ENCODE measurements at regions not wholly inside any gene's neighbourhood (a gene's known extent, or its start where the extent isn't known, plus 50 kb on each side); places are given as distances from the start of the nearest gene placed in this dataset.

DNA sequence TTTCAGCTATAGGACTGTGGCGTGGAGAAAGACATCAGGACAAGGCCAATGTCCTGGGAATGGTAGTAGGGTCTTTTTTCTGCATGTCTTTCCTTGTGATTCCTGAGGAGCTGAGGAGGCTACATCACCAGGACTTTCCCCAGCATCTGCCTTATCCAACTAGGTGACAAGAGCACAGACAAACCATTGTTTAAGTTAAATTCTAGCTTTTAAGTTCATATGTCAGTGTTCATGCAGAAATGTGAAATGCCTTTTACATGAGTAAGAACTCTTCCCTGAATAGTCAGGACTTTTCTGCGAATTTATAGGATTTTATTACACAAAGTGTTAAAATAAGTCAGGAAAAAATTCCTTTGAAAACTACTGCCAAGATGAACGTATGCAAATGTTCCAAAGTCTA is 154.2 kb downstream of the PTGER3 start:
- intact Hi-C loops (cut with micrococcal nuclease): no loop called here
- H3K4me3 Mint-ChIP-seq: no peak overlapping the region

DNA sequence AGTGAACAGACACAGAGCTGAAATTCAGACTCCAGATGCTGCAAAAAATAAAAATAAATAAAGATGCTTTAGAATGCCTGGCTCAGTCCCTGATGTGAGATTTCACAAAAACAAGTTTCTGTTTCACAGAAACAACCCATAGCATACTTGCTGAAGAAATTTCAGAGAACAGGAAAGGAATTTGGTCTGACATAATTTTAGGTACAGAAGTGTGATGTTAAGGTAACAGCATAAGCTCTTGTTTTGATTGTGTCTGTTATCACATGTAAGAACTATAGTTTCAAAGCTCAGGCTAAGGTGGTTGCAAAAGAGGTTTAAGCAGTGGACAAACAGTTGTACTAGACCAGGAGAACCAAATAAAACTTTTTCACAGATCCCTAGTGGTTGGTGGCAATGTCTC is 152.1 kb downstream of the PTGER3 start:
- CTCF ChIA-PET: interaction anchor here (1.1 kb wide), 1 partner anchor 30 kb away, joined by 3 read pairs; no protein-coding TSS in a partner anchor
- Mint-ChIP-seq H3K27me3 (ENCODE audit: low read depth) (peaks cover 2% of the 10 kb centered on the region), H3K36me3 (ENCODE audit: low read depth) (no peaks in the 10 kb centered on the region), H3K27ac (no peak overlapping the region), H3K4me3 (no peak overlapping the region), H3K4me1 (ENCODE audit: low read depth) (no peaks in the 10 kb centered on the region), H3K9me3 (no peaks in the 10 kb centered on the region)
- DNase-seq: no peak
- intact Hi-C loops (cut with micrococcal nuclease): no loop called here

More for the DNA sequence above, 154.2 kb downstream of the PTGER3 start:
- Mint-ChIP-seq H3K36me3 (ENCODE audit: low read depth) (no peaks in the 10 kb centered on the region), H3K27me3 (ENCODE audit: low read depth) (no peaks in the 10 kb centered on the region), H3K27ac (no peak overlapping the region), H3K9me3 (no peaks in the 10 kb centered on the region), H3K4me1 (ENCODE audit: low read depth) (no peaks in the 10 kb centered on the region)
- CTCF ChIA-PET: no interaction called here
- DNase-seq: no peak

DNA sequence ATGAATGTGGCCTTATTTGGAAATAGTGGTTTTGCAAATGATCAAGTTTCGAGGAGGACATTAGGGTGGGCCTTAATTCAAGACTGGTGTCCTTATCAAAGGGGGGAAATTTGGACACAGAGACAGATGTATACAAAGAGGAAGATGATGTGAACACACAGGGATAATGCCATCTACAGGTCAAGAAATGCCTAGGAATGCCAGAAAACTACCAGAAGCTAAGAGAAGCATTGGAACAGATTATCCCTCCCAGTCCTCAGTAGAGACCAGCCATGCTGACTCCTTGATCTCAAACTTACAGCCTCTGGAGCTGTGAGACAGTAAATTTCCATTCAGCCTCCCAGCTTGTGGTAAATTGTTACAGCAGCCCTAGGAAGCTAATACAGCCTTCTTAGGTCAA is 151.4 kb downstream of the PTGER3 start:
- no peaks in the 10 kb centered on the region for H3K36me3 Mint-ChIP-seq (ENCODE audit: low read depth)
- H3K27ac Mint-ChIP-seq: no peak overlapping the region
- H3K27me3 Mint-ChIP-seq (ENCODE audit: low read depth): peaks cover 2% of the 10 kb centered on the region
- H3K4me3 Mint-ChIP-seq: no peak overlapping the region
- H3K9me3 Mint-ChIP-seq: no peaks in the 10 kb centered on the region
- CTCF ChIA-PET: interaction anchor here (1.1 kb wide), 1 partner anchor 29 kb away, joined by 3 read pairs; no protein-coding TSS in a partner anchor
- intact Hi-C loops (cut with micrococcal nuclease): no loop called here
- no peaks in the 10 kb centered on the region for H3K4me1 Mint-ChIP-seq (ENCODE audit: low read depth)
- DNase-seq: no peak

DNA sequence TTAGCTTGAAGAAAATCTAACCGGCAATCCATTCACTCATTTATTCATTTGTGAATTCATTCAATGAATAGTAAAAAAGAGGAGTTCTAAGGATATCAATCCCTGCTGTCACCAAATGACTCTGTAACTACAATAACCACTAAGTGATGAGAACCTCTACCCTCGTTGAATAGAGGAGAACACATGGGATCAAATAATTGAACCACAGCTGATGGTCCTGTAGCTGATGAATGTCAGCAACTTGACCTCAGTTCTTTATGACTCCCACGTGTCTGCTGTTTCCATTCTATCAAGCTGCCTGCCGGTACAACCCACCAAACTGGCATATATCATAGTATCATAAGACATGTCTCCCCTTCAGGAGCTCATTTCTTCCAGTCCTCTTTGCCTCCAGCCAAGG is 150.3 kb downstream of the PTGER3 start:
- intact Hi-C loops (cut with micrococcal nuclease): no loop called here

DNA sequence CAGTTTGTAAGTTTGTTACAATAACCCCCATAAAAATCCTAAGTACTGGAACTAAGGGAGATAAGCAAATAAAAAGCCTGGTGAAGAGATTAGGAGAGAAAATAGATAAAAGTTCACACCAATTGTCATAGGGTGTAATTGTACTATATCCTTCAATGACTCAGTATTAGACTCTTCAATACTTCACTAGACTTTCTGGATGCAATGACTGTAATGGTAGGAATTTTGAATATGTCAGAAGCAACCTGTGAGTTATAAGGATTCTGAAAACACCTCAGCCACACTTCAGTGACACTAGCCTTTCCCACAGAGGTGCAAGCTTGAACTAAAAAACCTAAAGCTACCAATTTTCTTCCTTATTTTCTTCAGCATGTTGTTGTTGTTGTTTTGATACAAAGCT is 147.9 kb downstream of the PTGER3 start:
- CTCF ChIA-PET: interaction anchor here (0.5 kb wide), 1 partner anchor 127 kb away, joined by 3 read pairs; no protein-coding TSS in a partner anchor
- intact Hi-C loops (cut with micrococcal nuclease): no loop called here
- Mint-ChIP-seq H3K36me3 (ENCODE audit: low read depth) (no peaks in the 10 kb centered on the region), H3K4me1 (ENCODE audit: low read depth) (no peaks in the 10 kb centered on the region), H3K9me3 (no peaks in the 10 kb centered on the region), H3K27me3 (ENCODE audit: low read depth) (peaks cover 2% of the 10 kb centered on the region), H3K27ac (no peak overlapping the region), H3K4me3 (no peak overlapping the region)
- DNase-seq: no peak

More for the DNA sequence above, 150.3 kb downstream of the PTGER3 start:
- no peak overlapping the region for H3K27ac Mint-ChIP-seq
- no peak overlapping the region for H3K4me3 Mint-ChIP-seq
- DNase-seq: no peak
- no peaks in the 10 kb centered on the region for H3K4me1 Mint-ChIP-seq (ENCODE audit: low read depth)
- no peaks in the 10 kb centered on the region for H3K9me3 Mint-ChIP-seq
- H3K27me3 Mint-ChIP-seq (ENCODE audit: low read depth): peaks cover 2% of the 10 kb centered on the region
- CTCF ChIA-PET: no interaction called here
- no peaks in the 10 kb centered on the region for H3K36me3 Mint-ChIP-seq (ENCODE audit: low read depth)

DNA sequence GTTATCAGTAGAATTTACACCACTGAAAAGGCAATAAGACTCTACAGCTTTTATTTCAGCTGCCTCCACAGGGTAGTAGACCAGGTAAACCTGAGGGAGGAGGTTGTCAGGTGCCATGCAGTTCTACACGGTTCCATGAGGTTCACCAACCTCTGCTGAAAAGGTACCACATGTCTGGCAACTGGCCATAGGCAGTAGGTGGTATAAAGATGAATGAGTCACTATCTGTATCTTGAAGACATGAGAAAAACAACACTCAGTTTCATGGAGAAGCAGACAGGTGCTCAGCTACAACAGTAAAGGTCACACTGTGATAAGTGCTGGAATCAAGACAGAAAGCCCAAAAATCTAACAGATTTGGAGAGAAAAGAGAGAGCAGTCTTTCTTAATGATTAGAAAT is 145.4 kb downstream of the PTGER3 start:
- CTCF ChIA-PET: interaction anchor here (0.9 kb wide), 1 partner anchor 216 kb away, joined by 3 read pairs; no protein-coding TSS in a partner anchor
- H3K36me3 Mint-ChIP-seq (ENCODE audit: low read depth): no peaks in the 10 kb centered on the region
- H3K4me3 Mint-ChIP-seq: no peak overlapping the region
- intact Hi-C loops (cut with micrococcal nuclease): no loop called here
- H3K27me3 Mint-ChIP-seq (ENCODE audit: low read depth): peaks cover 2% of the 10 kb centered on the region
- no peaks in the 10 kb centered on the region for H3K9me3 Mint-ChIP-seq
- no peaks in the 10 kb centered on the region for H3K4me1 Mint-ChIP-seq (ENCODE audit: low read depth)
- no peak overlapping the region for H3K27ac Mint-ChIP-seq
- DNase-seq: no peak

DNA sequence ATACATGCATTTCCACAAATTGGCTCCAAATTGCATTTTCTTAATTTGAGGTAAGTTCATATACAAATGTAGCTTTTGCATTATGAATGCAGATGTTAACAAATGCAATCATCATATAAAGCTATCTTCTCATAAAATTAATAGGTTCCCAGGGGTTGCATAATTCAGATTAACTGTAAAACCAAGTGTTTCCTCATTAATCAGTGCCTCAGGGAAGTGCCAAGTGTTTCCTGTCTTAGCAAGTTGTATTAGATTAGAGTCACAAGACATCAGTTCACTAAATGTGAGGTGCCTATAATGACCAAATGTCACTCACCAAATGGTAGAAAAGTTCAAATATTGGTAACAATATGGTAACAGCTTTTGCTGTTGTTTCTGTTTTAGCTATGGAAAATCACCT is 140.8 kb downstream of the PTGER3 start:
- Mint-ChIP-seq H3K9me3 (no peaks in the 10 kb centered on the region), H3K36me3 (ENCODE audit: low read depth) (no peaks in the 10 kb centered on the region), H3K4me1 (ENCODE audit: low read depth) (no peaks in the 10 kb centered on the region), H3K27me3 (ENCODE audit: low read depth) (no peaks in the 10 kb centered on the region), H3K4me3 (no peak overlapping the region), H3K27ac (no peak overlapping the region)
- no peak for DNase-seq
- CTCF ChIA-PET: no interaction called here
- intact Hi-C loops (cut with micrococcal nuclease): no loop called here

DNA sequence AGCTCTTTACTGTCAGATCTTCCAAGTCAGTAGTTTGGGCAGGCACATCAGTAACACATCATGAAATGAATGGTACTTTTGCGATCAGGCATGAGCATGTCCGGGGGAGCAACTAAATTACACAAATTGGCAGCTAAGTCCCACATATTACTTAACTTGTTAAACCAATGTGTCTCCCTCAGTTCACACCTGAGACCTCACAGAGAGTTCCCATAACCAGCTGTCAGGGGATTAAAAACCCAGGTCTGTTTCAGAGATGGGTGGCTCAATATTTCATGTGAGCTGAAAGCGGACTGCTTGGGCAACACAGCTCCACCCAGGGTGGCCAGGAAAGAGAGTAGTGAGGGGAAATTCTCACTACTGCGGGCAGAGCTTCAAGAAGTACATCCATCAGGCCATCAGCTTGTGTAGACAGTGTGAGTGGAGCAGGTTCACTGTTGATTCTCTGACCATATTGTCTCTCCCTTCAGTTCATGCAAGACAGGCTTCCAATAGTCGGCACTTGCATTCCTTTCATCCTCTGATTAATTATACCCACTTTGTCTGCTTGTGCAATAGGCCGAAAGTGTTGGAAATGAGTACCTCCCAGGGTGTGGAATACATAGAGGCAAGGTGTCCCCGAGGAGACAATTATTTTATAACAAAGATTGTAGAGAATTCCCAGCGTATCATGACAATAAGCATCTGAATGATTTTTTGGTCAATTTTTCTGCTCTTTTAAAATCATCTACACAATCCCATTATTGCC is 139.9 kb downstream of the PTGER3 start:
- Mint-ChIP-seq H3K9me3 (no peaks in the 10 kb centered on the region), H3K36me3 (ENCODE audit: low read depth) (no peaks in the 10 kb centered on the region), H3K27ac (no peak overlapping the region), H3K27me3 (ENCODE audit: low read depth) (no peaks in the 10 kb centered on the region), H3K4me1 (ENCODE audit: low read depth) (no peaks in the 10 kb centered on the region), H3K4me3 (no peak overlapping the region)
- DNase-seq: no peak
- intact Hi-C loops (cut with micrococcal nuclease): no loop called here
- CTCF ChIA-PET: no interaction called here

DNA sequence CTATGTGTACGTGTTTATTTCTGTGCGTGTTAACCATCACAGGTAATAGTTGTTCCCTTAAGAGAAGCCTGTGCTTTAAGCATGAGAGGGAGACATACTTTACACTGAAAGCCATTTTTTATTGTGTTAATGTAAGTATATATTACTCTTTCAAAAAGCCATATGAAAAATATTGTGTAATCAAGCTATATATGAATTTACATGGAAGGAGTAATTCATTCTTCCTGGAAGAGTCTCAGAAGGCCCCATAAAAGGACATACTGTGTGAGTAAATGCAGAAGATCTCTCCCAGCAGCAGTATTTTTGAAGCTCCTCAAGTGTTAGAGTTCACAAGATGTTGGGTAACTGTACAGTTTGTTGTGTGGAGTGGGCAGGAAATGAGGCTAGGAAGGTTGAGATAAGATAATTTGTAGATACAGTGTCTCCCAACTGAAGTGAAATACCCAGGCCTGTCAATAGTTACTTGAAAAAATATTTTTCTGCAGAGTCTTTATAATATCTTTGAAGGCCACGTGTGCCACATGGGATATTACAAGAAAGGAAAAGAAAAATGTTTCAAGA is 138.3 kb downstream of the PTGER3 start:
- intact Hi-C loops (cut with micrococcal nuclease): no loop called here
- Mint-ChIP-seq H3K36me3 (ENCODE audit: low read depth) (no peaks in the 10 kb centered on the region), H3K27ac (no peak overlapping the region), H3K4me1 (ENCODE audit: low read depth) (no peaks in the 10 kb centered on the region), H3K4me3 (no peak overlapping the region), H3K9me3 (no peaks in the 10 kb centered on the region), H3K27me3 (ENCODE audit: low read depth) (no peaks in the 10 kb centered on the region)
- DNase-seq: no peak
- CTCF ChIA-PET: no interaction called here

DNA sequence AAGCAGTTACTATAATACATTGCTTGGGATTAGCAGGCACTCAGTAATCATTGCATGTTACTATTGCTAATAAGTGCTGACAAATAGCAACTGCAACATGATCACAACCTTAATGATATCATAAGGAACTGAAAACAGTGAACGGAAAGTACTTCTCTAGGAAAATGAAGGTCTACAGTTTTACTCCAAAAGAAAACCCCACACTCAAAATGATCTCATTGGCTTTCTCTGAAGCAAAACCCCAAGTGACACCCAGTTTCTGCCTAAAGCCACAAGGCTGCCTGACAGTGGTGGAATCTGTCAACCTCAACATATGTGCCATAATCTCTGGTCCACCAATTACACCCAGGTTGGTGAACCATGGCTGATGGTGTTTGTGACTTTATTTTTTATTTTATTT is 137.6 kb downstream of the PTGER3 start:
- no peaks in the 10 kb centered on the region for H3K4me1 Mint-ChIP-seq (ENCODE audit: low read depth)
- intact Hi-C loops (cut with micrococcal nuclease): no loop called here

DNA sequence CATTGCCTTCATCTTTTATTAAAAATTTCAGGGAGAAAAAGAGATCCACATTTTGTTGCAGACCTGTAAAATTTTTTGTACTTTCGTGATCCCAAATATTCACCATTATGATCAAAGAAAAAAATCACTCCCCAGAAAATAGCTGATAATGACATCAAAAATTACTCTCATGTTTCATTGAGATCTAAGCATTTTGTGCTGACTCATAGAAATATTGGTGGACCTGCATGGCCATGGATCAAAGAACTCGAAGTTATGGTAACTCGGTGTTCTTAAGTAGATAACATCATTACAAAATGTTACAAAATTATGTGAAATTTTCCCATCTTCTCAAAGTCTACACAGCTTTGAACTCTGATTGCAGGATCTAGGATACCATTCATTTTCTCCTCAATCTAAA is 135.8 kb downstream of the PTGER3 start:
- H3K4me1 Mint-ChIP-seq (ENCODE audit: low read depth): no peaks in the 10 kb centered on the region
- H3K4me3 Mint-ChIP-seq: no peak overlapping the region
- CTCF ChIA-PET: no interaction called here
- intact Hi-C loops (cut with micrococcal nuclease): no loop called here
- no peak for DNase-seq
- no peaks in the 10 kb centered on the region for H3K36me3 Mint-ChIP-seq (ENCODE audit: low read depth)
- H3K27ac Mint-ChIP-seq: no peak overlapping the region
- no peaks in the 10 kb centered on the region for H3K27me3 Mint-ChIP-seq (ENCODE audit: low read depth)
- H3K9me3 Mint-ChIP-seq: no peaks in the 10 kb centered on the region

More for the DNA sequence above, 137.6 kb downstream of the PTGER3 start:
- no peak overlapping the region for H3K4me3 Mint-ChIP-seq
- DNase-seq: no peak
- H3K9me3 Mint-ChIP-seq: no peaks in the 10 kb centered on the region
- no peaks in the 10 kb centered on the region for H3K27me3 Mint-ChIP-seq (ENCODE audit: low read depth)
- H3K27ac Mint-ChIP-seq: no peak overlapping the region
- CTCF ChIA-PET: no interaction called here
- no peaks in the 10 kb centered on the region for H3K36me3 Mint-ChIP-seq (ENCODE audit: low read depth)

DNA sequence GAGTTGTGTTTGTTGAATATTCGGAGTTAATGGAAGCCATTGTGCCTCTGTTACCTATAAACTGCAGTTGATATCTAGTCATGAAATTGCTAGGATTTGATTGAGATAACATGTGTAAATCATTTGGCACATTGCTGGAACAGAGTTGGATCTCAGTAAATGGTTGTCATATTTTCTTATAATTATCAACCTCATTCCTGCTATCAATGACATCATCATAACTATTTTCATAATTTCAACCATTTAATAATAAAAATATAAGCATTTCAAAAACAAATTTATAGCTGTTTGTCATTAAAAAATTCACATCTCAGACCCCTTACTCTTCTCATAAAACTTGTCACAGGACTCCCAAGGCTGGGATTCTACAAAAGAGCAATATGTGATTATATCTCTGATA is 133.4 kb downstream of the PTGER3 start:
- H3K27ac Mint-ChIP-seq: no peak overlapping the region
- no peaks in the 10 kb centered on the region for H3K27me3 Mint-ChIP-seq (ENCODE audit: low read depth)
- H3K4me1 Mint-ChIP-seq (ENCODE audit: low read depth): no peaks in the 10 kb centered on the region
- DNase-seq: no peak
- H3K9me3 Mint-ChIP-seq: no peaks in the 10 kb centered on the region
- H3K36me3 Mint-ChIP-seq (ENCODE audit: low read depth): no peaks in the 10 kb centered on the region
- intact Hi-C loops (cut with micrococcal nuclease): no loop called here
- H3K4me3 Mint-ChIP-seq: no peak overlapping the region
- CTCF ChIA-PET: no interaction called here

DNA sequence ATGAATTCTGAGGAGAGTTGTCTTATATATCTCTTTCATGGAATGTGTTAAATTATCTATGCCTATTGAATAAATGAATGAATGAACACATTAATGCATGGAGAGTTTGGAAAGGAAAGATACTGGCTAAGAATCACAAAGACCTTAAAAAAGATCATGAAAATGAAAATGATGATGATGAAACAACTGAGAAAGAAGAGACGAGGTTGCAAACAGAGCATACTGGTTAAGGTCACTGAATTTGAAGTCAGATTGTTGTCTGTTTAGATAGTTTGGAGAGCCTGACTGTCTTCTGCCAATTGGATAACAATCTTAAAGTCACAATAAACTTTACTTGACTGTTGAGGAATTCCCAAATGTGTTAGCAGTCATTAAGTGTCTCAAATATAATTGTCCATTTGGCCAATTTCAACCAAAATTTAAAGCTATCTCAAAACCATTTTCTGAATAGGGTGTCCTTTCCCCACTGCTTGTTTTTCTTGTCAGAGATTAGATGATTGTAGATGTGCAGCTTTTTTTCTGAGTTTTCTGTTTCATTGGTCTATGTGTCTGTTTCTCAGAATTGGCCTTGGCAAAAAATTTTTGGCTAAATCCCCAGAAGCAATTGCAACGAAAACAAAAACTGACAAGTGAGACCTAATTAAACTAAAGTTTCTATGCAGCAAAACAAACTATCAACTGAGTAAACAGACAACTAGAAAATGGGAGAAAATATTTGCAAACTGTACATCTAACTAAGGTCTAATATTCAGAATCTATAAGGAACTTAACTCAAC is 132.2 kb downstream of the PTGER3 start:
- intact Hi-C loops (cut with micrococcal nuclease): no loop called here
- no peaks in the 10 kb centered on the region for H3K4me1 Mint-ChIP-seq (ENCODE audit: low read depth)
- no peak overlapping the region for H3K27ac Mint-ChIP-seq
- H3K27me3 Mint-ChIP-seq (ENCODE audit: low read depth): no peaks in the 10 kb centered on the region
- H3K36me3 Mint-ChIP-seq (ENCODE audit: low read depth): no peaks in the 10 kb centered on the region
- DNase-seq: no peak
- no peak overlapping the region for H3K4me3 Mint-ChIP-seq
- no peaks in the 10 kb centered on the region for H3K9me3 Mint-ChIP-seq
- CTCF ChIA-PET: no interaction called here

Measured in activated naive CD4-positive, alpha-beta T cell treated with anti-CD3 and anti-CD28 coated beads for 36 hours (primary cell).